Inflammatory macrophage treated with lipopolysaccharide for 4 hours (primary cell): ENCODE measurements at regions not wholly inside any gene's neighbourhood (a gene's known extent, or its start where the extent isn't known, plus 50 kb on each side); places are given as distances from the start of the nearest gene placed in this dataset.

Experiments used
- DNase-seq: peaks from one replicate; pipeline ENCODE4 v3.0.0-alpha.2; 2020

- DNase-seq, result no peak
Measured at GRCh38 chr3:178397836-178398235, 138.4 kb upstream of the KCNMB2 start.

- DNase-seq, result no peak
Measured at GRCh38 chr3:178404961-178405360, 131.3 kb upstream of the KCNMB2 start.

- no peak for DNase-seq
Measured at GRCh38 chr3:178405531-178405930, 130.7 kb upstream of the KCNMB2 start.

GRCh38 chr3:178406206-178406605 lies 130.0 kb upstream of the KCNMB2 start:
- DNase-seq, result no peak

GRCh38 chr3:178415384-178415783 lies 120.9 kb upstream of the KCNMB2 start:
- no peak for DNase-seq

- DNase-seq, result no peak
Measured at GRCh38 chr3:178417736-178418135, 118.5 kb upstream of the KCNMB2 start.

GRCh38 chr3:178419071-178419470 lies 117.2 kb upstream of the KCNMB2 start:
- no peak for DNase-seq

- DNase-seq, result no peak
Measured at GRCh38 chr3:178420033-178420432, 116.2 kb upstream of the KCNMB2 start.

GRCh38 chr3:178421069-178421468 lies 115.2 kb upstream of the KCNMB2 start:
- DNase-seq, result no peak

- DNase-seq, result no peak
Measured at GRCh38 chr3:178422406-178422805, 113.8 kb upstream of the KCNMB2 start.

GRCh38 chr3:178428037-178428436 lies 108.2 kb upstream of the KCNMB2 start:
- DNase-seq, result no peak

- no peak for DNase-seq
Measured at GRCh38 chr3:178434206-178434805, 101.9 kb upstream of the KCNMB2 start.

- no peak for DNase-seq
Measured at GRCh38 chr3:178435575-178435974, 100.7 kb upstream of the KCNMB2 start.

- DNase-seq, result peak; percentile 28
Measured at GRCh38 chr3:178436773-178437172, 99.5 kb upstream of the KCNMB2 start.

- peak; percentile 46 for DNase-seq
Measured at GRCh38 chr3:178437236-178437635, 99.0 kb upstream of the KCNMB2 start.

GRCh38 chr3:178439504-178439903 lies 96.7 kb upstream of the KCNMB2 start:
- DNase-seq, result no peak

GRCh38 chr3:178440043-178440442 lies 96.2 kb upstream of the KCNMB2 start:
- no peak for DNase-seq

GRCh38 chr3:178443634-178444033 lies 92.6 kb upstream of the KCNMB2 start:
- no peak for DNase-seq

- no peak for DNase-seq
Measured at GRCh38 chr3:178445139-178445538, 91.1 kb upstream of the KCNMB2 start.

- no peak for DNase-seq
Measured at GRCh38 chr3:178446059-178446458, 90.2 kb upstream of the KCNMB2 start.

- no peak for DNase-seq
Measured at GRCh38 chr3:178450476-178450875, 85.8 kb upstream of the KCNMB2 start.

- no peak for DNase-seq
Measured at GRCh38 chr3:178451799-178452198, 84.4 kb upstream of the KCNMB2 start.

- no peak for DNase-seq
Measured at GRCh38 chr3:178454726-178455125, 81.5 kb upstream of the KCNMB2 start.

GRCh38 chr3:178455226-178455625 lies 81.0 kb upstream of the KCNMB2 start:
- no peak for DNase-seq

GRCh38 chr3:178455946-178456345 lies 80.3 kb upstream of the KCNMB2 start:
- no peak for DNase-seq
